Ishikawa (cell line): ENCODE measurements at regions not wholly inside any gene's neighbourhood (a gene's known extent, or its start where the extent isn't known, plus 50 kb on each side); places are given as distances from the start of the nearest gene placed in this dataset.

ENCODE experiments used
- CEBPB ChIP-seq: IDR thresholded peaks from 2 replicates; pipeline ENCODE4 v1.6.1; 2012
- CREB1 ChIP-seq: IDR thresholded peaks from 2 replicates; pipeline ENCODE4 v1.6.1; 2012; ENCODE audit warnings: low read depth
- EGR1 ChIP-seq: IDR thresholded peaks from 2 replicates; pipeline ENCODE4 v1.6.1; 2012
- EP300 ChIP-seq: IDR thresholded peaks from 2 replicates; pipeline ENCODE4 v1.6.1; 2012; ENCODE audit warnings: borderline replicate concordance
- FOXM1 ChIP-seq: IDR thresholded peaks from 2 replicates; pipeline ENCODE4 v1.6.1; 2012; ENCODE audit warnings: low read depth, borderline replicate concordance
- MAX ChIP-seq: IDR thresholded peaks from 2 replicates; pipeline ENCODE4 v1.6.1; 2012
- NFIC ChIP-seq: IDR thresholded peaks from 2 replicates; pipeline ENCODE4 v1.6.1; 2012
- RAD21 ChIP-seq: IDR thresholded peaks from 2 replicates; pipeline ENCODE4 v1.6.1; 2012; ENCODE audit warnings: low read depth
- TAF1 ChIP-seq: IDR thresholded peaks from 2 replicates; pipeline ENCODE4 v1.6.1; 2012; ENCODE audit warnings: low read depth, mild to moderate bottlenecking
- YY1 ChIP-seq: IDR thresholded peaks from 2 replicates; pipeline ENCODE4 v1.6.1; 2012; ENCODE audit warnings: low read depth
- TF ChIP-seq, protein P1 (sequence below): IDR thresholded peaks from 2 replicates; pipeline ENCODE4 v1.6.1; 2012; ENCODE audit warnings: low read depth, mild to moderate bottlenecking

- no peak for TF ChIP-seq EGR1
- no peak for TF ChIP-seq EP300
- no peak for TF ChIP-seq FOXM1
- no peak for TF ChIP-seq NFIC
- TF ChIP-seq MAX, result no peak
- TF ChIP-seq, protein P1, sequence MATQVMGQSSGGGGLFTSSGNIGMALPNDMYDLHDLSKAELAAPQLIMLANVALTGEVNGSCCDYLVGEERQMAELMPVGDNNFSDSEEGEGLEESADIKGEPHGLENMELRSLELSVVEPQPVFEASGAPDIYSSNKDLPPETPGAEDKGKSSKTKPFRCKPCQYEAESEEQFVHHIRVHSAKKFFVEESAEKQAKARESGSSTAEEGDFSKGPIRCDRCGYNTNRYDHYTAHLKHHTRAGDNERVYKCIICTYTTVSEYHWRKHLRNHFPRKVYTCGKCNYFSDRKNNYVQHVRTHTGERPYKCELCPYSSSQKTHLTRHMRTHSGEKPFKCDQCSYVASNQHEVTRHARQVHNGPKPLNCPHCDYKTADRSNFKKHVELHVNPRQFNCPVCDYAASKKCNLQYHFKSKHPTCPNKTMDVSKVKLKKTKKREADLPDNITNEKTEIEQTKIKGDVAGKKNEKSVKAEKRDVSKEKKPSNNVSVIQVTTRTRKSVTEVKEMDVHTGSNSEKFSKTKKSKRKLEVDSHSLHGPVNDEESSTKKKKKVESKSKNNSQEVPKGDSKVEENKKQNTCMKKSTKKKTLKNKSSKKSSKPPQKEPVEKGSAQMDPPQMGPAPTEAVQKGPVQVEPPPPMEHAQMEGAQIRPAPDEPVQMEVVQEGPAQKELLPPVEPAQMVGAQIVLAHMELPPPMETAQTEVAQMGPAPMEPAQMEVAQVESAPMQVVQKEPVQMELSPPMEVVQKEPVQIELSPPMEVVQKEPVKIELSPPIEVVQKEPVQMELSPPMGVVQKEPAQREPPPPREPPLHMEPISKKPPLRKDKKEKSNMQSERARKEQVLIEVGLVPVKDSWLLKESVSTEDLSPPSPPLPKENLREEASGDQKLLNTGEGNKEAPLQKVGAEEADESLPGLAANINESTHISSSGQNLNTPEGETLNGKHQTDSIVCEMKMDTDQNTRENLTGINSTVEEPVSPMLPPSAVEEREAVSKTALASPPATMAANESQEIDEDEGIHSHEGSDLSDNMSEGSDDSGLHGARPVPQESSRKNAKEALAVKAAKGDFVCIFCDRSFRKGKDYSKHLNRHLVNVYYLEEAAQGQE, result no peak
- no peak for TF ChIP-seq CREB1
- no peak for TF ChIP-seq TAF1
- no peak for TF ChIP-seq YY1
- no peak for TF ChIP-seq CEBPB
- no peak for TF ChIP-seq RAD21
Measured at GRCh38 chr6:135728589-135728988, 122.9 kb upstream of the PDE7B start.
